Right atrium auricular region (tissue), 2 donors: ENCODE measurements at regions not wholly inside any gene's neighbourhood (a gene's known extent, or its start where the extent isn't known, plus 50 kb on each side); places are given as distances from the start of the nearest gene placed in this dataset.
A peak's percentile ranks its signal among the peaks of the same experiment; 100 is the strongest.

Experiments used
- DNase-seq: peaks from one replicate; pipeline ENCODE4 v3.0.0-alpha.2; 2019; ENCODE audit warnings: low spot score
- H3K27ac ChIP-seq, 2 donors: fragments of 200-600 bp; sonication (generic); 1 replicate in 1 of 2; 2 replicates in 1 of 2; pipeline ENCODE4 v1.5.1; 2016 to 2019
- H3K27me3 ChIP-seq, 2 donors: fragments of 200-600 bp; sonication (generic); one replicate each; pipeline versions ENCODE4 v1.5.1 to v1.6.0; 2017 to 2019
- H3K36me3 ChIP-seq: fragments of 200-600 bp; sonication (generic); one replicate; pipeline ENCODE4 v1.5.1; 2016
- H3K4me1 ChIP-seq, 2 donors: fragments of 200-600 bp; sonication (generic); one replicate each; pipeline versions ENCODE4 v1.5.1 to v1.6.0; 2017 to 2019
- H3K4me3 ChIP-seq, 2 donors: fragments of 200-600 bp; sonication (generic); 1 replicate in 1 of 2; 2 replicates in 1 of 2; pipeline ENCODE4 v1.5.1; 2017 to 2019; ENCODE audit warnings: mild to moderate bottlenecking in 1 of 2, moderate library complexity in 1 of 2
- H3K9me3 ChIP-seq, 2 donors: fragments of 200-600 bp; sonication (generic); one replicate each; pipeline ENCODE4 v1.5.1; 2019
- CTCF ChIP-seq, 2 donors: fragments of 200-600 bp; sonication (generic); IDR thresholded peaks; one replicate each; pipeline ENCODE4 v1.5.1; 2019; ENCODE audit warnings: antibody characterized with exemption in 2 of 2

GRCh38 chr15:70533931-70534742 lies 229.2 kb downstream of the UACA start:
- H3K27ac ChIP-seq: no peak overlapping the region

GRCh38 chr15:70532531-70533186 lies 230.7 kb downstream of the UACA start:
- no peaks in the 10 kb centered on the region for H3K36me3 ChIP-seq
- H3K4me1 ChIP-seq: no peaks in the 10 kb centered on the region
- no peaks in the 10 kb centered on the region for H3K27me3 ChIP-seq
- H3K27ac ChIP-seq: no peak overlapping the region
- no peak for TF ChIP-seq CTCF (IDR thresholded peaks at IDR 0.05)
- H3K4me3 ChIP-seq: no peak overlapping the region
- H3K9me3 ChIP-seq: no peaks in the 10 kb centered on the region
- no peak for DNase-seq

More at GRCh38 chr15:70533931-70534742, 229.2 kb downstream of the UACA start:
- TF ChIP-seq CTCF (IDR thresholded peaks at IDR 0.05): no peak
- Histone ChIP-seq H3K9me3 (no peaks in the 10 kb centered on the region), H3K27me3 (no peaks in the 10 kb centered on the region), H3K36me3 (no peaks in the 10 kb centered on the region), H3K4me3 (no peak overlapping the region), H3K4me1 (no peaks in the 10 kb centered on the region)
- peak; percentile 16 for DNase-seq

DNA sequence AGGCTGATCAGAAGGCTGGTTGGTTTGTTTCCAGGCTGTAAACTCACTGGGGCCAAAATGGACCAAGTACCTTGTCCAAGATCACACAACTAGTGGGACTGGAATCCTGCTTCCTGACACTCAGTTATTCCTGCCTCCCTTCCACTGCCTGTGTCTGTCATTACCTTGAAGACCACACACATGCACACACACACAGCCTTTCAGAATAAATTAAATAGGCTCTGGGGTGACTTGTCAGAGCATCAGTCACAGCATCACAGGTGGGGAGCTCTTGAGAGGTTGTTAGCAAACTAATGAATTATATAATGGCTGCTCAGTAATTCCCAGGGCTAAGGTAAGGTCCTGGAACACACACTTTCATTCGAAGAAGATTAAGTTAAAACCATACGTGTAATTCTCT lies 231.8 kb downstream of the UACA start:
- Histone ChIP-seq H3K4me3 (no peak overlapping the region), H3K9me3 (no peaks in the 10 kb centered on the region), H3K27ac (no peak overlapping the region), H3K36me3 (no peaks in the 10 kb centered on the region), H3K4me1 (no peaks in the 10 kb centered on the region), H3K27me3 (no peaks in the 10 kb centered on the region)
- DNase-seq: no peak
- no peak for TF ChIP-seq CTCF (IDR thresholded peaks at IDR 0.05)

- Histone ChIP-seq H3K27ac (no peak overlapping the region), H3K27me3 (no peaks in the 10 kb centered on the region), H3K4me3 (no peak overlapping the region), H3K4me1 (no peaks in the 10 kb centered on the region), H3K36me3 (no peaks in the 10 kb centered on the region), H3K9me3 (no peaks in the 10 kb centered on the region)
- no peak for DNase-seq
- TF ChIP-seq CTCF (IDR thresholded peaks at IDR 0.05): no peak
These were observed 232.5 kb downstream of the UACA start for GRCh38 chr15:70530906-70531305.

GRCh38 chr15:70530503-70530902 lies 232.9 kb downstream of the UACA start:
- Histone ChIP-seq H3K36me3 (no peaks in the 10 kb centered on the region), H3K27me3 (no peaks in the 10 kb centered on the region), H3K4me1 (no peaks in the 10 kb centered on the region), H3K9me3 (no peaks in the 10 kb centered on the region), H3K4me3 (no peak overlapping the region), H3K27ac (no peak overlapping the region)
- DNase-seq: no peak
- TF ChIP-seq CTCF (IDR thresholded peaks at IDR 0.05): no peak
